T-cell (primary cell): ENCODE measurements at regions not wholly inside any gene's neighbourhood (a gene's known extent, or its start where the extent isn't known, plus 50 kb on each side); places are given as distances from the start of the nearest gene placed in this dataset.

Source experiments
- ATAC-seq, 4 experiments: fragments of 200-7000 bp in 3 of 4; fragments of 150-1000 bp in 1 of 4; cut with Tn5 transposase; replicated peaks in 1 of 4; 1 replicate in 3 of 4; 2 replicates in 1 of 4; pipeline ENCODE4 v1.10.0; 2021; ENCODE audit warnings: moderate library complexity in 3 of 4, mild to moderate bottlenecking in 2 of 4, moderate number of reproducible peaks in 1 of 4
- CTCF ChIA-PET, 2 donors: fragments of 300-600 bp; sonication (Branson Sonifier 250); formaldehyde crosslinking; loops; one replicate each; lab custom pipeline; 2022; ENCODE audit warnings: antibody characterized with exemption in 2 of 2; lab: Charles Lee
- POLR2A ChIA-PET, 2 donors: fragments of 300-600 bp; sonication (Branson Sonifier 250); formaldehyde crosslinking; loops; one replicate each; lab custom pipeline; 2022; ENCODE audit warnings: antibody characterized with exemption in 2 of 2; lab: Charles Lee
- DNase-seq, 35 experiments: peaks; one replicate each; pipeline versions ENCODE4 v3.0.0 to v3.0.0-alpha.2; 2013 to 2023
- H3K27ac ChIP-seq: one replicate; pipeline ENCODE4 v1.5.1; 2013; ENCODE audit warnings: low read length
- H3K27me3 ChIP-seq, 2 experiments: replicated peaks in 1 of 2; 1 replicate in 1 of 2; 2 replicates in 1 of 2; pipeline versions ENCODE4 v1.6.1 to v1.7.0; 2013; ENCODE audit warnings: low read length in 1 of 2, mixed read lengths in 1 of 2; ENCODE audit not compliant: control insufficient read depth in 2 of 2, insufficient read depth in 2 of 2; ENCODE audit errors: extremely low read depth in 1 of 2
- H3K36me3 ChIP-seq, 2 donors: 1 replicate in 1 of 2; 2 replicates in 1 of 2; pipeline versions ENCODE4 v1.6.1 to v1.7.0; 2013; ENCODE audit warnings: low read length in 1 of 2; ENCODE audit not compliant: control insufficient read depth in 2 of 2, insufficient read depth in 1 of 2; ENCODE audit errors: extremely low read depth in 1 of 2
- H3K4me1 ChIP-seq, 2 experiments: 1 replicate in 1 of 2; 2 replicates in 1 of 2; pipeline versions ENCODE4 v1.6.1 to v1.7.0; 2013; ENCODE audit warnings: low read length in 2 of 2, mixed read lengths in 1 of 2; ENCODE audit not compliant: insufficient read depth in 2 of 2, control insufficient read depth in 1 of 2; ENCODE audit errors: extremely low read depth in 1 of 2
- H3K4me3 ChIP-seq, 2 donors: 1 replicate in 1 of 2; 2 replicates in 1 of 2; pipeline versions ENCODE4 v1.5.1 to v1.7.0; 2013; ENCODE audit warnings: mild to moderate bottlenecking in 2 of 2, low read length in 1 of 2, moderate library complexity in 1 of 2; ENCODE audit not compliant: control insufficient read depth in 1 of 2; ENCODE audit errors: extremely low read depth in 1 of 2
- H3K9me3 ChIP-seq: 2 replicates; pipeline ENCODE4 v1.7.0; 2013
- H3K27ac Mint-ChIP-seq, 2 donors: one replicate each; pipeline ENCODE4 v1.8.0; 2020 to 2021; ENCODE audit warnings: mild to moderate bottlenecking in 2 of 2, mixed read lengths in 2 of 2
- H3K27me3 Mint-ChIP-seq, 2 donors: one replicate each; pipeline ENCODE4 v1.8.0; 2021 to 2022; ENCODE audit warnings: mixed read lengths in 2 of 2
- H3K36me3 Mint-ChIP-seq: one replicate; pipeline ENCODE4 v1.8.0; 2021; ENCODE audit warnings: mixed read lengths
- H3K4me1 Mint-ChIP-seq, 3 donors: one replicate each; pipeline ENCODE4 v1.8.0; 2020 to 2022; ENCODE audit warnings: mixed read lengths in 3 of 3, mild to moderate bottlenecking in 1 of 3
- H3K4me3 Mint-ChIP-seq, 3 donors: one replicate each; pipeline ENCODE4 v1.8.0; 2020 to 2022; ENCODE audit warnings: mild to moderate bottlenecking in 3 of 3, mixed read lengths in 3 of 3, moderate library complexity in 3 of 3
- H3K9me3 Mint-ChIP-seq, 3 donors: one replicate each; pipeline ENCODE4 v1.8.0; 2020 to 2022; ENCODE audit warnings: mixed read lengths in 3 of 3
- WGBS: methylation state at CpG from one replicate; pipeline ENCODE4 v1.1.5; 2013; ENCODE audit warnings: missing lambda C conversion rate; ENCODE audit not compliant: insufficient coverage; 5-methylcytosine and 5-hydroxymethylcytosine counted together

DNA sequence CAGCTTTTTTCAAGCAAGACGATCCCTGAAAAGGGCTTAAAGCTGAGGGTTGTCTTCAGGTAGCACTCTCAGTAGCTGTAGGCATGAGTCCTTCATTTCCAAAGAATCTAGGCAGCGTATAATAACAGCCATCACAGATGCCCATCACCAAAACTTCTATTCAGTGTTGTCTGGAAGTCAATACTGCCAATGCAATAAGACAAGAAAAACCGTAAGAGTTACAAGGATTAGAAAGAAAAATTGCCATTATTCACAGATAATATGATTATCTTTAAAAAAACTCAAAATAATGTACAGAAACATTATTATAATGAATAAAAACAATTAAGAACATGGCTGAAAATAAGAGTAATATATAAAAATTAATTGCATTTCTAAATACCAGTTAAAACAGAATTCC lies 208.2 kb upstream of the ADRA1B start:
- Mint-ChIP-seq H3K27me3 (peaks cover 5 to 9% of the 10 kb centered on the region in 2 donors), H3K9me3 (peaks cover 0 to 15% (median 7%) of the 10 kb centered on the region in 3 donors), H3K4me1 (no peaks in the 10 kb centered on the region), H3K36me3 (no peaks in the 10 kb centered on the region), H3K27ac (no peak overlapping the region), H3K4me3 (no peak overlapping the region)
- ChIA-PET CTCF (no interaction called here), POLR2A (no interaction called here)
- no peaks in the 10 kb centered on the region for H3K36me3 ChIP-seq
- ATAC-seq (no peak), DNase-seq (no peak)
- H3K4me3 ChIP-seq: no peak overlapping the region
- no peaks in the 10 kb centered on the region for H3K9me3 ChIP-seq
- no peaks in the 10 kb centered on the region for H3K27me3 ChIP-seq
- no peak overlapping the region for H3K27ac ChIP-seq
- H3K4me1 ChIP-seq: no peaks in the 10 kb centered on the region
- WGBS: no CpG with 5 or more reads among the region's 3 CpGs

DNA sequence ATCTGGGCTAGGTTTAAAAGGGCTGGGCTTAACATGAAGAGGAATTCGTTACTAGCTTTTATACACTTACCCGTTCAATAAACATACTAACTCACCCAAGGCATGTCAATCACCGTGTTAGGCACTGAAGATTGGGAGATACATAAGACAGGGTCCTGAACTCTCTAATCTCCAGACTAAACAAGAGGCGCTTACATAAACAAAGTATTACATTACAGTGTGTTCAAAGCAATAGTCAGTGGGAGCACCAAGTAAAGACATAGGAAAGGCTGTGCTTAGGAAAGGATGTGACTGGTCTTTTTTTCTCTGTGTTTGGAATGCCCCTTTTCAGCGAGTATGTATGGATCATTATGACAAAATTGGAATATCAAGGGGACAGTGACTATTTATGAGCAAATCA lies 203.6 kb upstream of the ADRA1B start:
- no CpG with 5 or more reads among the region's 5 CpGs for WGBS
- no peaks in the 10 kb centered on the region for H3K36me3 Mint-ChIP-seq
- Histone ChIP-seq H3K9me3 (no peaks in the 10 kb centered on the region), H3K4me3 (no peak overlapping the region), H3K36me3 (no peaks in the 10 kb centered on the region), H3K27me3 (no peaks in the 10 kb centered on the region), H3K4me1 (no peaks in the 10 kb centered on the region), H3K27ac (no peak overlapping the region)
- no peaks in the 10 kb centered on the region for H3K4me1 Mint-ChIP-seq
- DNase-seq (no peak), ATAC-seq (no peak)
- peaks cover 6 to 13% of the 10 kb centered on the region in 2 donors for H3K27me3 Mint-ChIP-seq
- H3K4me3 Mint-ChIP-seq: no peak overlapping the region
- H3K9me3 Mint-ChIP-seq: peaks cover 0 to 7% (median under 1%) of the 10 kb centered on the region in 3 donors
- ChIA-PET CTCF (no interaction called here), POLR2A (no interaction called here)
- no peak overlapping the region for H3K27ac Mint-ChIP-seq

DNA sequence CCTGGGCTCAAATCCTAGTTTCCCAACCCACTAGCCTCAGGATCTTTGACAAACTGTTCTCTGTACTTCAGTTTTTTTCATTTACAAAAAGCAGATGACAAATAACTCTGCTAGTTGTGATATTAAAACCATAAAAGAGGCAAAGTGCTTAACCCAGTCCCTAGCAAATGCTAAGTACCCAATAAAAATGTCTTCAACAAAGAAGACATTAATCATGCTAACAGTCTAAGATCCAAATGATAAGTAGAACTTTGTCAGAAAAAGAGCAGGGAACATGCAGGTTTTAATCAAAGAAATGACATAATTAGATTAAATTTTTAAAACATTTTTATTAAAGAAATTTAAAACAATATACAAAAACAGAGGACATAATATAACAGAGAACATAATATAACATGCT lies 203.0 kb upstream of the ADRA1B start:
- ATAC-seq: no peak
- POLR2A ChIA-PET: no interaction called here
- H3K4me1 Mint-ChIP-seq: no peaks in the 10 kb centered on the region

GRCh38 chr5:159713773-159714172 lies 202.5 kb upstream of the ADRA1B start:
- H3K4me1 Mint-ChIP-seq: no peaks in the 10 kb centered on the region
- no peaks in the 10 kb centered on the region for H3K27me3 ChIP-seq
- no peaks in the 10 kb centered on the region for H3K36me3 ChIP-seq
- ChIA-PET CTCF (no interaction called here), POLR2A (no interaction called here)
- H3K27me3 Mint-ChIP-seq: peaks cover 11 to 14% of the 10 kb centered on the region in 2 donors
- DNase-seq (no peak), ATAC-seq (no peak)
- H3K27ac Mint-ChIP-seq: no peak overlapping the region
- H3K9me3 ChIP-seq: no peaks in the 10 kb centered on the region
- no peak overlapping the region for H3K4me3 Mint-ChIP-seq
- H3K4me3 ChIP-seq: no peak overlapping the region
- WGBS: 67% methylated on average over 1 of the region's 2 CpGs
- peaks cover 0 to 3% (median 0%) of the 10 kb centered on the region in 3 donors for H3K9me3 Mint-ChIP-seq
- no peak overlapping the region for H3K27ac ChIP-seq
- H3K4me1 ChIP-seq: no peaks in the 10 kb centered on the region
- no peaks in the 10 kb centered on the region for H3K36me3 Mint-ChIP-seq

More for the DNA sequence above, 203.0 kb upstream of the ADRA1B start:
- no peak overlapping the region for H3K4me3 ChIP-seq
- Mint-ChIP-seq H3K27me3 (peaks cover 11 to 14% of the 10 kb centered on the region in 2 donors), H3K36me3 (no peaks in the 10 kb centered on the region), H3K9me3 (peaks cover 0 to 3% (median 0%) of the 10 kb centered on the region in 3 donors), H3K27ac (no peak overlapping the region), H3K4me3 (no peak overlapping the region)
- no peaks in the 10 kb centered on the region for H3K9me3 ChIP-seq
- H3K4me1 ChIP-seq: no peaks in the 10 kb centered on the region
- no peak overlapping the region for H3K27ac ChIP-seq
- CTCF ChIA-PET: no interaction called here
- no peak for DNase-seq
- no peaks in the 10 kb centered on the region for H3K36me3 ChIP-seq
- no peaks in the 10 kb centered on the region for H3K27me3 ChIP-seq

DNA sequence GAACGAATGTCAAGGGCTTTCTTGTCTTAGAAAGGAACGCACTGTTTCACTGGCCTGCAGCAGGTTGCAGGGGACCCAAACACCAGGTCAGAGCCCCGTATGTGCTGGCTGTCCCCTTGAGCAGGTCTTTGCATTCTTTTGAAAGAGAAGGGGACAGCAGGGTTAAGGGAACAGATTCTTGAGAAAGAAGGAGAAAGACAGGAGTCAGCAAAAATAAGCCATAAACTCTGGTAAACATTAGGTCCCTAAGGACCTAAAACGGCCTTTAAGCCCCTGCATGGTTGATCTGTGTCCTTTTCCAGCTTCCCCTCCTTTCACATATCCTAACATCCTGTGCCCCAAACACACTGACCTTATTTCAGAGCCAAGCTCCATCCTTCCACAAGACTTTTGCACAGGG lies 190.8 kb upstream of the ADRA1B start:
- Mint-ChIP-seq H3K4me1 (no peaks in the 10 kb centered on the region), H3K9me3 (no peaks in the 10 kb centered on the region), H3K36me3 (no peaks in the 10 kb centered on the region), H3K4me3 (no peak overlapping the region), H3K27ac (no peak overlapping the region), H3K27me3 (peaks cover 3 to 18% of the 10 kb centered on the region in 2 donors)
- no peak for ATAC-seq
- Histone ChIP-seq H3K27me3 (no peaks in the 10 kb centered on the region), H3K4me1 (no peaks in the 10 kb centered on the region), H3K4me3 (no peak overlapping the region), H3K27ac (no peak overlapping the region), H3K9me3 (no peaks in the 10 kb centered on the region), H3K36me3 (no peaks in the 10 kb centered on the region)
- POLR2A ChIA-PET: no interaction called here
- WGBS: 74% methylated on average over 3 of the region's 4 CpGs
- CTCF ChIA-PET: no interaction called here
- no peak for DNase-seq

DNA sequence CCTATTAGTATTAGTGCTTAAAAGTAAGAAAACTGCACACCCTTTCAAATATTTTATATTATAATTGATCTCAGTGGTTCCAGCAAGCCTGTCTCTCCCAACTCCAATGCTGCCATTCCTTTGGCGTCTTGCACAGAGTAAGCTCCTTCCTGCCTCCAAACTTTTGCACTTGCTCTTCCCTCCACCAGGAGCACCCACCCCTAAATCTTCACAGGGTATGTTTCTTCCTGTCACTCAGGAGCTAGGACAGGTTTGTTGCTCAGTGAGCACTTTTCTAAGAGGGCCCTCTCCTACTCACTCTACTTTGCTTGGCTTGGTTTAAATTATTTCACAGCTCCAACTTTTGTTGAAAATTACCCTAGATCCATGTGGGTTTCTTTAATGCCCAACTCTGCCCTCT lies 189.1 kb upstream of the ADRA1B start:
- no CpG with 5 or more reads among the region's 1 CpG for WGBS
- no peak for ATAC-seq
- H3K27me3 ChIP-seq: no peaks in the 10 kb centered on the region
- ChIA-PET POLR2A (no interaction called here), CTCF (no interaction called here)
- H3K9me3 Mint-ChIP-seq: no peaks in the 10 kb centered on the region
- no peaks in the 10 kb centered on the region for H3K36me3 ChIP-seq
- no peaks in the 10 kb centered on the region for H3K9me3 ChIP-seq
- peaks cover 3 to 14% of the 10 kb centered on the region in 2 donors for H3K27me3 Mint-ChIP-seq
- H3K4me1 Mint-ChIP-seq: peaks cover 0 to 2% (median 2%) of the 10 kb centered on the region in 3 donors
- H3K4me3 ChIP-seq: no peak overlapping the region
- H3K4me1 ChIP-seq: peaks cover 0 to 3% of the 10 kb centered on the region in 2 experiments
- H3K27ac ChIP-seq: no peak overlapping the region
- no peak overlapping the region for H3K27ac Mint-ChIP-seq
- no peaks in the 10 kb centered on the region for H3K36me3 Mint-ChIP-seq
- no peak overlapping the region for H3K4me3 Mint-ChIP-seq
- no peak for DNase-seq

GRCh38 chr5:159730285-159730684 lies 186.0 kb upstream of the ADRA1B start:
- Histone ChIP-seq H3K4me3 (no peak overlapping the region), H3K4me1 (peaks cover 0 to 8% of the 10 kb centered on the region in 2 experiments), H3K36me3 (no peaks in the 10 kb centered on the region), H3K27me3 (peaks cover 0 to 10% of the 10 kb centered on the region in 2 experiments), H3K9me3 (no peaks in the 10 kb centered on the region), H3K27ac (no peak overlapping the region)
- no peak for DNase-seq
- Mint-ChIP-seq H3K27ac (no peak overlapping the region), H3K9me3 (no peaks in the 10 kb centered on the region), H3K36me3 (no peaks in the 10 kb centered on the region), H3K4me1 (peaks cover 6 to 14% (median 9%) of the 10 kb centered on the region in 3 donors), H3K4me3 (no peak overlapping the region), H3K27me3 (peaks cover 10 to 18% of the 10 kb centered on the region in 2 donors)
- ATAC-seq: no peak
- 83% methylated on average over 1 of the region's 1 CpG for WGBS
- ChIA-PET CTCF (no interaction called here), POLR2A (no interaction called here)
